Keratinocyte (primary cell): ENCODE measurements at regions not wholly inside any gene's neighbourhood (a gene's known extent, or its start where the extent isn't known, plus 50 kb on each side); places are given as distances from the start of the nearest gene placed in this dataset.

Experiments used
- DNase-seq: peaks from one replicate; pipeline ENCODE4 v3.0.0-alpha.2; 2011; ENCODE audit warnings: low read depth, missing footprints, low spot score
- FAIRE-seq: peaks from 2 replicates; lab custom pipeline; 2011; peaks lifted over from hg19 to GRCh38; lab: Jason Lieb, UNC
- H2AFZ ChIP-seq: 2 replicates; pipeline ENCODE4 v1.6.0; 2012; ENCODE audit warnings: low read length, control low read depth, inconsistent platforms; ENCODE audit not compliant: control insufficient read depth
- H3K27ac ChIP-seq: 2 replicates; pipeline ENCODE4 v1.5.1; 2011; ENCODE audit warnings: low read length; ENCODE audit not compliant: control insufficient read depth, insufficient read depth
- H3K27me3 ChIP-seq: 3 replicates; pipeline ENCODE4 v1.6.0; 2011; ENCODE audit warnings: low read length; ENCODE audit not compliant: control insufficient read depth, insufficient read depth; ENCODE audit errors: extremely low read depth
- H3K36me3 ChIP-seq, 2 experiments: 2 replicates in 1 of 2; 3 replicates in 1 of 2; pipeline ENCODE4 v1.5.1; 2011; ENCODE audit warnings: low read length in 2 of 2, mild to moderate bottlenecking in 1 of 2; ENCODE audit not compliant: control insufficient read depth in 2 of 2, insufficient read depth in 2 of 2; ENCODE audit errors: extremely low read depth in 1 of 2
- H3K4me1 ChIP-seq: 3 replicates; pipeline ENCODE4 v1.5.1; 2011; ENCODE audit warnings: low read length; ENCODE audit not compliant: control insufficient read depth, insufficient read depth; ENCODE audit errors: extremely low read depth
- H3K4me2 ChIP-seq: 3 replicates; pipeline ENCODE4 v1.6.0; 2011; ENCODE audit warnings: low read depth, low read length; ENCODE audit not compliant: control insufficient read depth, insufficient read depth; ENCODE audit errors: extremely low read depth
- H3K4me3 ChIP-seq, 3 experiments: fragments of 200-600 bp in 1 of 3; sonication (generic) in 1 of 3; 2 replicates in 2 of 3; 3 replicates in 1 of 3; pipeline ENCODE4 v1.5.1; 2011 to 2016; ENCODE audit warnings: low read length in 3 of 3, mild to moderate bottlenecking in 3 of 3, control low read depth in 2 of 3, inconsistent platforms in 1 of 3, low read depth in 1 of 3, mixed read lengths in 1 of 3, mixed run types in 1 of 3, moderate library complexity in 1 of 3; ENCODE audit not compliant: control insufficient read depth in 2 of 3, insufficient read depth in 2 of 3; ENCODE audit errors: extremely low read depth in 1 of 3
- H3K79me2 ChIP-seq: 2 replicates; pipeline ENCODE4 v1.6.0; 2012; ENCODE audit warnings: low read length; ENCODE audit not compliant: control insufficient read depth, insufficient read depth
- H3K9ac ChIP-seq: 3 replicates; pipeline ENCODE4 v1.6.0; 2011; ENCODE audit warnings: low read length; ENCODE audit not compliant: control insufficient read depth, insufficient read depth; ENCODE audit errors: extremely low read depth
- H3K9me1 ChIP-seq: 3 replicates; pipeline ENCODE4 v1.6.0; 2011; ENCODE audit warnings: low read length; ENCODE audit not compliant: control insufficient read depth, insufficient read depth; ENCODE audit errors: extremely low read depth
- H3K9me3 ChIP-seq: 2 replicates; pipeline ENCODE4 v1.5.1; 2012; ENCODE audit warnings: low read depth, low read length; ENCODE audit not compliant: control insufficient read depth
- H4K20me1 ChIP-seq: 3 replicates; pipeline ENCODE4 v1.6.0; 2011; ENCODE audit warnings: low read length; ENCODE audit not compliant: control insufficient read depth, insufficient read depth; ENCODE audit errors: extremely low read depth
- CTCF ChIP-seq, 3 experiments: IDR thresholded peaks in 1 of 3; conservative IDR thresholded peaks in 1 of 3; optimal IDR thresholded peaks in 1 of 3; 2 replicates in 2 of 3; 3 replicates in 1 of 3; pipeline versions ENCODE3 to v1.5.1; 2011; ENCODE audit warnings: low read length in 3 of 3, mild to moderate bottlenecking in 3 of 3, moderate library complexity in 2 of 3, control low read depth in 1 of 3, inconsistent platforms in 1 of 3; ENCODE audit not compliant: insufficient read depth in 2 of 3; ENCODE audit errors: extremely low read depth in 1 of 3
- EZH2 ChIP-seq: IDR thresholded peaks from one replicate; pipeline ENCODE4 v1.6.1; 2012; ENCODE audit warnings: inconsistent platforms, mild to moderate bottlenecking, low read length, moderate library complexity
- dilution Hi-C: fragments of 300-500 bp; cut with MboI; formaldehyde crosslinking; loops from one replicate; pipeline ENCODE4 v1.7.0; 2020; ENCODE audit warnings: low sequenced_read_pairs; ENCODE audit not compliant: extremely low pct_ligation_motif_present

GRCh38 chr5:89917112-89917511 lies 492.4 kb downstream of the CETN3 start:
- Histone ChIP-seq H2AFZ (no peak overlapping the region), H4K20me1 (no peaks in the 10 kb centered on the region), H3K9me3 (no peaks in the 10 kb centered on the region), H3K9ac (no peak overlapping the region), H3K4me1 (no peaks in the 10 kb centered on the region), H3K4me2 (no peak overlapping the region), H3K79me2 (no peaks in the 10 kb centered on the region), H3K27me3 (no peaks in the 10 kb centered on the region), H3K4me3 (no peak overlapping the region), H3K27ac (no peak overlapping the region), H3K9me1 (no peaks in the 10 kb centered on the region), H3K36me3 (no peaks in the 10 kb centered on the region)
- TF ChIP-seq CTCF (optimal IDR thresholded peaks at IDR 0.05 in 1 of 3, IDR thresholded peaks at IDR 0.05 in 1 of 3, conservative IDR thresholded peaks at IDR 0.05 in 1 of 3; ENCODE audit: extremely low read depth in 1 of 3, insufficient read depth in 2 of 3, low read length in 3 of 3), result no peak
- no peak for TF ChIP-seq EZH2
- DNase-seq (no peak), FAIRE-seq (no peak)
- dilution Hi-C loops, result no loop called here

GRCh38 chr5:89916131-89916530 lies 493.4 kb downstream of the CETN3 start:
- H4K20me1 ChIP-seq, result no peaks in the 10 kb centered on the region
- H3K9me1 ChIP-seq, result no peaks in the 10 kb centered on the region
- no peak for TF ChIP-seq EZH2
- no peak for TF ChIP-seq CTCF (optimal IDR thresholded peaks at IDR 0.05 in 1 of 3, IDR thresholded peaks at IDR 0.05 in 1 of 3, conservative IDR thresholded peaks at IDR 0.05 in 1 of 3; ENCODE audit: extremely low read depth in 1 of 3, insufficient read depth in 2 of 3, low read length in 3 of 3)
- DNase-seq, result no peak
- no peak overlapping the region for H3K27ac ChIP-seq
- dilution Hi-C loops, result no loop called here
- H3K36me3 ChIP-seq, result no peaks in the 10 kb centered on the region
- H3K9ac ChIP-seq, result no peak overlapping the region
- no peaks in the 10 kb centered on the region for H3K27me3 ChIP-seq
- H3K79me2 ChIP-seq, result no peaks in the 10 kb centered on the region
- H3K4me1 ChIP-seq, result no peaks in the 10 kb centered on the region
- no peak overlapping the region for H2AFZ ChIP-seq
- H3K9me3 ChIP-seq, result no peaks in the 10 kb centered on the region
- no peak for FAIRE-seq
- H3K4me2 ChIP-seq, result no peak overlapping the region
- H3K4me3 ChIP-seq, result no peak overlapping the region
